DMS 273 treated with DMSO at 0.1 percent for 48 hours (cell line): ENCODE measurements at regions not wholly inside any gene's neighbourhood (a gene's known extent, or its start where the extent isn't known, plus 50 kb on each side); places are given as distances from the start of the nearest gene placed in this dataset.

Experiments
- DNase-seq: peaks from one replicate; lab custom pipeline; 2025; lab: John Stamatoyannopoulos, UW

DNA sequence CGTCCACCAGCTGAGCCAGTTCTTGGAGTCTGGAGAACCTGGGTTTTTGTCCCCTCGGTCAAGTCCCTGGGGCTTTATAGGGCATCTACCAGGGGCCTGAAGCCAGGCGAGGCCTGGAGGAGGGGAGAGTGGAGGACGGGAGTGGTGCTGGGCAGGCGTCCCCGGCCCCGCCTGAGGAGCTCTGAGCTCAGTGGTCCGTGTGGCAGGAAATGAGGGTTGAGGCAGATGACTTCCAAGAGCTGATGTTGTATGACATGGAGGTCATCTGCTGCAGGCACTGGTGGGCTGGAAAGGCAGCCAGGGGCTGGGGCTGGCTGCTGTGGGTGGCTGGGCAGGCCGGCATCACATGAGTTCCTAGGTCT is 118.5 kb upstream of the HS6ST1 start:
- DNase-seq: no peak

DNA sequence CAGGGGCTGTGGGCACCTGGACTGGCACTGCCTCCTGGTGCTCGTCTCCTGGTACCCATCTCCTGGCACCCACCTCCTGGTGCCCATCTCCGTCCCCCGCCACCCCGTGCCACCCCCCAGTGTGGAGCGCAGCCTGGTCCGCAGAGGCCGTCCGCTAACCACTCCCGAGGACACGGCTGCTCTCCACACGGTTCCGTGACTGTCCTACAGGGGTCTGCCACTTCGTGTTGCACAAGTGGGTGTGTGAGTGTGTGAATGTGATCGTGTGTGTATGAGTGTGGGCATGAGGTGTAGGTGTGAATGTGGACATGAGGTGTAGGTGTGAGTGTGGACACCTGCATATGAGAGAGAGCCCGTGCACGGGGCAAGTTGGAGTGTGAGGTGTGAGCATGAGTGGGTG is 119.4 kb upstream of the HS6ST1 start:
- no peak for DNase-seq

DNA sequence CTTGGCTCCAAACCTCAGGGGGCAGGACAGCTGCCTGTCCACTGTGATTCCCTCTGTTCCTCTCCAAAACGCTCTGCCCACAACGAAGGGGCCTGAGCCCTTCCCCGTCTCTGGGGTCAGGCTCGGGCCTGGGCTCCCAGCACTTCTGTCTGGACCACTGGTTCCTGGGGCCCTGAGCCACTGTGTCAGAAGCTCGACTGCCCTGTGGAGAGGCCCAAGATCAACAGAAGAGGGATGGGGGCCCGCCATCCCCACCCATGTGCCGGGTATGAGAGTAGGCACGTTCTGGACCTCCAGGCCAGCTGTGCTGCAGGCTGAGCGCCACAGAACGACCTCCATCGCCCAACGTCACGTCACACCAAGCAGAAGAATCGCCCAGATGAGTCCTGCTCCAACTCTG is 119.9 kb upstream of the HS6ST1 start:
- no peak for DNase-seq

DNA sequence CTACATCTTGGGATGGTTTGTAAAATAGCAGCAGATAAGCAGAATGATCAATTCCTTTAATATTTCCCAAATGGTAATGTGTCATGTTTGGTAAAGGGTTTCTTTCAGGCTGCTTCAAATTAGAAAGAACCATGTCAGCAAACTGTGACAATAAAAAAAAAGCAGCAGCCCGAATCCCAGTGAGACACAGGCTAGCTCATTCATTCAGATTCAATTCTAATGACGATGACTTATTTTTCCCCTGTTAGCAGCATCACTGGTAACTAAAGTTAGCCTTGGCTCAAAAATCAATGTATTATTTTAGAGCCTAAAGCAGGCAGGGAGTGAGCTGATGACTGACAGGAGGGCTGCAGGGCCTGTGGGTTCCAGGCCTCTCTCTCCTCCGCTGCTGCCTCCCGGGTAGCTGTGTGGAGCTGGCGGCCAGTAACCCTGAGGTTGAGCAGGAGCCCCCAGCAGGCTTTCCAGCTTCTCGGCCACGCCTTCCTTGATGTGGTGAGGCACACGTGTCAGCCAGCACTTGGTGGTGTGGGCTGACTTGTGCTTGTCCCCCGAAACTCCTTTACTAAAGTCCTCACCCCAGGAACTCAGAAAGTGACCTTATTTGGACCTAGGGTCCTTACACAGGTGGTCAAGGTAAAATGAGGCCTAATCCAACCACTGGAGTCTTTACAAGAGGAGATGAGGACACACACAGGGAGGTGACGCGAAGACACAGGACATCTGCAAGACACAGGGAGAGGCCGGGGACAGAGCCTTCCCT is 120.5 kb upstream of the HS6ST1 start:
- DNase-seq: no peak

- DNase-seq: no peak
Observed at GRCh38 chr2:128439791-128440665, 121.4 kb upstream of the HS6ST1 start.

DNA sequence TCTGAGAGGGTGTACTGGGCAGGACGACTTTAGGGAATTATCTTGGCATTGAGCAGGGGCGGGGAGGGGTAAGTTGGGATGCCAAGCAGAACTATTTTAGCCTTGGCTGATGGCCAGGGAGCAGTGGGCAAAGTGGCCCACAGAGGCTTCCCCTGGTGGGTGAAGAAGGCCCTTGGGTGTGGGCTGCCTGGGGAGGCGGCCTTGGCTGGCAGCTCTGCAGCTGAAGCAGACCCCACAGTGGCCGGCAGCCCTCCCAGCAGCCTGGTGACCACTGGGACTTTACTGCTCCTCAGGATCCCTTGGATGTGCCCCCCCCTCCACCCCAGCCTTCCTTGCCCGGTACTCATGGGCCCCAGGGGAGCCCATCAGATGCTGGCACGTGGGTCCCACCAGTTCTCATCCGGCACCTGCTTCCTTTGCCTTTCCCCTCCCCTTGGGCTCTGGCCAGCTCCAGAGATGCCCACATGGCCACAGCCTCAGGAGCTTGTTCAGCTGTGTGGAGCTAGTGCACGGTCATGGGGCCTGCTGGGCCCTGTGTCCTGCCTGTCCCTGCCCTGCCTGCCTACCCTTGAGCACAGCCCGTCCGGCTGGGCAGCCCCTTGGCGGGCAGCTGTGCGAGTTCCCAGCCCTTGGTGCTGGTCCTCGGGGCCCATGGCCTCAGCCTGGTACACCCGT is 122.1 kb upstream of the HS6ST1 start:
- DNase-seq: peak; percentile 4

DNA sequence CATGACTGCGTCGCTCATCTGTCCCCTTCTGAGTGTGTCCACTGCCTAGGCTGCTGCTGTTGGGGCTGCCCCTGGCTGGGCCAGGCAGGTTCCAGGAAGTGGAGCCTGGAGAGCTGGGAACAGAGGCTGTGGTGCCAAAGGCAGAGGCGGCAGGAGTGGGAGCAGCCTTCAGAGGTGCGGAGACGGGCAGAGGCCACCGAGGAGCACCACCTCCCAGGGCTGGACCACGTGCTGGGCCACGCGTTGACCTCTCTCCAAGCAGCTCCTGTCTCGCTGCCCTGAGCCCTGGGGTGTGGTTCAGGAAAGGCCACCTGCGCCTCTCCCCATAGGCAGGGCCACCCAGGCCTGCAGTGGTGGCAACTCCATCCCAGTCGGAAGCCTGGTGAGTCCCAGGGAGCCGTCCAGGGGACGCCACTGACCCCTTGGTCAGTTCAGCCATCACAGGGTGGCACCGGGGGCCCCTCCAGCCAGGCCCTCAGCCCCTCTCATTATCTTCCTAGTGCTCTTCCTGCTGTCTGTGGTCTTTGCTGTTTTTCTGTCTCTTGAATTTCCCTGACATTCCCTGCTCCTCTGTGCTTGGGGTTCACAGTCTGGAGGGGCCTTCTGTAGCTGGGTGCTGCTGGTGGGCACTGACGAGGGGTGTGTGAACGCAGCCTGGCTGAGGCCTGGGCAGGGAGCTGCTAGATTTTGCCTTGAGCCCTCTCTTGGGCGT is 122.8 kb upstream of the HS6ST1 start:
- DNase-seq: no peak

GRCh38 chr2:128442053-128442751 is 123.5 kb upstream of the HS6ST1 start:
- DNase-seq: no peak

GRCh38 chr2:128442891-128443302 is 124.2 kb upstream of the HS6ST1 start:
- no peak for DNase-seq

DNA sequence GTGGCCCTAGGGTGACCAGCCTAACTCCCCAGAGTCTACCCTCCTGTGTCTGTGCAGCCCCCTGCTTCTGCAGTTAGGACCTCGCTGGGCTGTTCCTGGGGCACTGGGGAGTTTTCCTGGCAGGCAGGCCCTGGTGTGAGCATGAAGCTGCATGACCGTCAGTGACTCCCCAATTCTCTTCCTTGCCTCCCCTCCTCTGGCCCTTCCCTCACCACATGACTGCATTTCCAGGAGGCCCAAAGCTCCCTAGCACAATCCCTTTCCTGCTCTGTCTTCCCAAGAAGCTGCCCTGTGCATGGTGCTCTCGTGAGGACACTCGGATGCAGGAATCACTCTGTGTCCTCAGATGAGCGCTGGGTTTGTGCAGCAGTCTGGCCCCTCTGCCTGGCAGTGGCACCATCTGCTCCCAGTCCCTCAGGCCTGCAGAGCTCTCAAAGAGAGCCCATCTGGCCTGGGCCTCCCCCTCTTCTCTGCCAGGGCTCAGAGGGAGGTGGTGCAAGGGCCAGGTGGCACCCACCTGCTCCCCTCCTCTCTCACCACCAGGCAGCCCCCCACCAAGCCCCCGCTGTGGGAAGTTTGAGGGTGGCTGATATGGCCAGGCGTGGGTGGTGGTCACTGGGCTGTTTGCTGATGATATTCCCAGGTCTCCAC is 125.6 kb upstream of the HS6ST1 start:
- peak; percentile 39 for DNase-seq

GRCh38 chr2:128444816-128445522 is 126.3 kb upstream of the HS6ST1 start:
- no peak for DNase-seq

- DNase-seq: no peak
Observed at GRCh38 chr2:128445523-128445900, 126.8 kb upstream of the HS6ST1 start.

DNA sequence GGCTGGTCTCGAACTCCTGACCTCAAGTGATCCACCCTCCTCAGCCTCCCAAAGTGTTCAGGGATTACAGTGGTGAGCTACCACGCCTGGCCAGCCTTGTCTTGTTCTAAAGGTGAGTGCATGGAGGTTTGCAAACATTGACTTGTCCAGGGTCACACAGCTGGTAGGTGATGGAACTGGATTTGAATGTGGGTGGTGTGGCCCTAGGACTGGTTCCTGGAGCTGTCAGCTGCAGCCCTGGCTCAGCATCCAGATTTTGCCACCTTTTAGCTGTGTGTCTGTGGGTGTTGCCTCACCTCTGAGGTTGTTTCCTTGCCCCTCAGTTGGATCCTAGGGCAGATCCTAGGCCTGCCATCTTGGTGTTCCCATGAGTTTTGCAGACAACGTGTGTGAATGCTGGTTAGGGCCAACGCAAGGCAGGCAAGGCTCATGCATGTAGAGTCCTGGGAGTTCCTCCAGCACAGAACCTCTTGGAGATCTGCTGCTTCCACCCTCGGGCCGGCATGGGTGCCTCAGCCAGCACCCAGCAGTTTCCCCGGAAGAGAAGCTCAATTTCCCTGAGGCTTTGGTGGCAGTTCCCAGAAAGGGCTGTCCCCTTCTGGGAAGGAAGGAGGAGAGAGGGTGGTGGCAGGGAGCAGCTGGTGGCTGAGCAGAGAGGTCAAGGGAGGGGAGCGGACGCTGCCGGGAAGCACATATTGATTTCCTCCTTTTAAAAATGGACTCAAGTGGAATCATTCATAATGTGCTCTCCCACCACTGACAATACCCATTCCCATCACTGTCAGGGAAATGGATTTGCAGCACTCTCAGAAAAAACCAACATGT is 127.6 kb upstream of the HS6ST1 start:
- DNase-seq: no peak

GRCh38 chr2:128446874-128447537 is 128.3 kb upstream of the HS6ST1 start:
- DNase-seq: no peak

GRCh38 chr2:128447538-128447995 is 128.9 kb upstream of the HS6ST1 start:
- no peak for DNase-seq

- DNase-seq: no peak
Observed at GRCh38 chr2:128448331-128449225, 129.9 kb upstream of the HS6ST1 start.

DNA sequence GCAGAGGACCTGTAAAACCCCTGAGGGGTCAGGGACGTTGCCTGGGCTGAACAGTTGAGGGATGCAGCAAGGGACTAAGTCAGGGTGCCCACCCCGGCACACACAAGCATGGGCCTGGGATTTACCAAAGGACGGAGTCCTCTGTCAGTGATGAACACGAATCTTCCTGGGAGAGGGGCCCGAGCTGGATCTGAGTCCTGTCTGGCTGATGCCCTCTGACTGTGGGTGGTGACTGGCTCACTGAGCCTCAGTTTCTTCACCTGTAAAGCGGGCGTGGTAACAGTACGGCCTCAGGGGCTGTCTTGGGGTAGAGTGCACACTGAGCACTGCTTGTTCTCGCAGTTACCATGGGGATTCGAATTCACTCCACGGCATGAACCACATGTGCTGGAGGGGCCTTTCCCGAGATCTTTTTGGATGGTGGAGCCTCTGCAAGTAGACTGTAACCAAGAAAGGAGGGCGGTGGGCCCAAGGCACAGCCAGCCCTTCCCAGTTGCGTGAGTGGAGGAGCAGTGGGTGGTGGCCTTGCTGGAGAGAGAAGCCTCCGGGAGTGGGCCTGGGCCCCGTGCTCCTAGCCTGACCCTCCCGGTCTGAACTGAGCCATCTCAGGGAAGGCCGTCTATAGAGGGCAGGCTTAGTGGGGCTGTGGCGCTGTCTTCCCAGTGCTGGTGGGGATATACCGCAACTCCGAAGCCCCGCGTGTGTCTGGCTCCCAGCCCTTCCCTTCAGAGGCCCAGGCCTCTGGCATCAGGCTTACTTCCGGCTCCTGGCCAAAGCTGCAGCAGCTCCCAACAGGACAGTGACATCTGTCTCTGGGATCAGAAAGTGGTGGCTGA is 130.8 kb upstream of the HS6ST1 start:
- DNase-seq: no peak
